H1 (cell line): ENCODE measurements at regions not wholly inside any gene's neighbourhood (a gene's known extent, or its start where the extent isn't known, plus 50 kb on each side); places are given as distances from the start of the nearest gene placed in this dataset.

Experiments
- CTCF ChIA-PET: fragments of 300-600 bp; sonication (Branson Sonifier 250); formaldehyde crosslinking; loops from one replicate; lab custom pipeline; 2021; ENCODE audit not compliant: partially characterized antibody; lab: Charles Lee
- POLR2A ChIA-PET: fragments of 300-600 bp; sonication (Branson Sonifier 250); formaldehyde crosslinking; loops from one replicate; lab custom pipeline; 2021; ENCODE audit warnings: inconsistent platforms; ENCODE audit not compliant: partially characterized antibody; lab: Charles Lee
- DNase-seq, 2 experiments: peaks; one replicate each; pipeline versions ENCODE4 v3.0.0 to v3.0.0-alpha.2; 2010 to 2022; ENCODE audit warnings: low spot score in 2 of 2, low read depth in 1 of 2, mixed read lengths in 1 of 2
- FAIRE-seq: peaks from 2 replicates; lab custom pipeline; 2011; peaks lifted over from hg19 to GRCh38; lab: Jason Lieb, UNC
- H2AFZ ChIP-seq: 2 replicates; pipeline ENCODE4 v1.8.1; 2012; ENCODE audit warnings: low read length, inconsistent platforms
- H2AK5ac ChIP-seq: 2 replicates; pipeline ENCODE4 v1.6.1; 2013; ENCODE audit warnings: low read depth, low read length
- H2BK120ac ChIP-seq: replicated peaks from 2 replicates; pipeline ENCODE3; 2013; ENCODE audit warnings: low read depth, low read length, inconsistent platforms
- H2BK12ac ChIP-seq: 2 replicates; pipeline ENCODE4 v1.6.1; 2013; ENCODE audit warnings: low read depth, low read length
- H2BK15ac ChIP-seq: 2 replicates; pipeline ENCODE4 v1.6.1; 2013; ENCODE audit warnings: low read length
- H2BK20ac ChIP-seq: 2 replicates; pipeline ENCODE4 v1.6.1; 2013; ENCODE audit warnings: low read length
- H2BK5ac ChIP-seq: 2 replicates; pipeline ENCODE4 v1.6.1; 2013; ENCODE audit warnings: low read depth, low read length
- H3K14ac ChIP-seq: 2 replicates; pipeline ENCODE4 v1.6.1; 2013; ENCODE audit warnings: inconsistent platforms; ENCODE audit not compliant: insufficient read length
- H3K18ac ChIP-seq: 2 replicates; pipeline ENCODE4 v1.6.1; 2013; ENCODE audit warnings: low read length; ENCODE audit errors: extremely low read depth
- H3K23ac ChIP-seq: 2 replicates; pipeline ENCODE4 v1.6.1; 2013; ENCODE audit warnings: inconsistent platforms; ENCODE audit not compliant: insufficient read length
- H3K23me2 ChIP-seq: 2 replicates; pipeline ENCODE4 v1.6.1; 2013; ENCODE audit warnings: low read depth, low read length
- H3K27ac ChIP-seq: 2 replicates; pipeline ENCODE4 v1.6.1; 2011; ENCODE audit warnings: low read depth, low read length, inconsistent platforms
- H3K27me3 ChIP-seq, 4 experiments: replicated peaks in 1 of 4; 1 replicate in 1 of 4; 2 replicates in 3 of 4; pipeline versions ENCODE4 v1.6.1 to v1.8.1; 2011 to 2013; ENCODE audit warnings: low read length in 3 of 4, mild to moderate bottlenecking in 3 of 4, inconsistent platforms in 2 of 4, mixed read lengths in 2 of 4, moderate library complexity in 1 of 4; ENCODE audit not compliant: control insufficient read depth in 3 of 4, insufficient read depth in 3 of 4; ENCODE audit errors: extremely low read depth in 1 of 4
- H3K36me3 ChIP-seq, 4 experiments: 2 replicates each; pipeline versions ENCODE4 v1.6.1 to v1.8.1; 2011 to 2013; ENCODE audit warnings: mild to moderate bottlenecking in 4 of 4, low read length in 3 of 4, moderate library complexity in 2 of 4, control low read depth in 1 of 4, inconsistent platforms in 1 of 4; ENCODE audit not compliant: insufficient read depth in 4 of 4, control insufficient read depth in 2 of 4
- H3K4ac ChIP-seq: replicated peaks from 2 replicates; pipeline ENCODE3; 2013; ENCODE audit warnings: low read length, low read depth, mixed read lengths, inconsistent platforms; ENCODE audit not compliant: insufficient read length
- H3K4me1 ChIP-seq, 4 experiments: replicated peaks in 1 of 4; 1 replicate in 1 of 4; 2 replicates in 3 of 4; pipeline versions ENCODE4 v1.6.1 to v1.8.1; 2011 to 2013; ENCODE audit warnings: low read length in 3 of 4, inconsistent platforms in 2 of 4, mixed read lengths in 1 of 4; ENCODE audit not compliant: insufficient read depth in 4 of 4, control insufficient read depth in 3 of 4
- H3K4me2 ChIP-seq, 2 experiments: 2 replicates each; pipeline versions ENCODE4 v1.6.1 to v1.8.1; 2011 to 2013; ENCODE audit warnings: low read depth in 2 of 2, low read length in 2 of 2, control low read depth in 1 of 2, inconsistent platforms in 1 of 2, mild to moderate bottlenecking in 1 of 2; ENCODE audit not compliant: insufficient read depth in 1 of 2
- H3K4me3 ChIP-seq, 4 experiments: fragments of 200-600, 300-600 bp in 1 of 4; sonication (generic), shearing (Covaris generic), sonication (Bioruptor Twin) in 1 of 4; 2 replicates each; pipeline versions ENCODE4 v1.5.1 to v1.8.1; 2011 to 2016; ENCODE audit warnings: low read length in 4 of 4, low read depth in 3 of 4, control low read depth in 2 of 4, inconsistent platforms in 2 of 4, mild to moderate bottlenecking in 2 of 4, mixed read lengths in 1 of 4, moderate library complexity in 1 of 4; ENCODE audit not compliant: insufficient read depth in 2 of 4; ENCODE audit errors: extremely low read depth in 1 of 4
- H3K56ac ChIP-seq: replicated peaks from 2 replicates; pipeline ENCODE3; 2013; ENCODE audit warnings: low read depth, mild to moderate bottlenecking, mixed read lengths, low read length, inconsistent platforms; ENCODE audit not compliant: insufficient read length
- H3K79me1 ChIP-seq: 2 replicates; pipeline ENCODE4 v1.6.1; 2013; ENCODE audit warnings: low read depth, low read length, control low read depth
- H3K79me2 ChIP-seq, 2 experiments: 2 replicates each; pipeline versions ENCODE4 v1.6.1 to v1.8.1; 2012 to 2013; ENCODE audit warnings: low read length in 2 of 2, mild to moderate bottlenecking in 2 of 2, inconsistent platforms in 1 of 2; ENCODE audit not compliant: insufficient read depth in 2 of 2, control insufficient read depth in 1 of 2
- H3K9ac ChIP-seq, 4 experiments: replicated peaks in 1 of 4; 1 replicate in 1 of 4; 2 replicates in 3 of 4; pipeline versions ENCODE4 v1.6.1 to v1.8.1; 2011 to 2013; ENCODE audit warnings: low read depth in 3 of 4, low read length in 3 of 4, control low read depth in 2 of 4, mild to moderate bottlenecking in 2 of 4, moderate library complexity in 2 of 4, inconsistent platforms in 1 of 4; ENCODE audit errors: extremely low read depth in 1 of 4
- H3K9me3 ChIP-seq, 2 experiments: 2 replicates each; pipeline versions ENCODE4 v1.6.1 to v1.8.1; 2012 to 2013; ENCODE audit warnings: mild to moderate bottlenecking in 2 of 2, moderate library complexity in 2 of 2, control low read depth in 1 of 2, inconsistent platforms in 1 of 2, low read depth in 1 of 2, low read length in 1 of 2, mixed read lengths in 1 of 2; ENCODE audit not compliant: insufficient read depth in 2 of 2
- H4K20me1 ChIP-seq, 2 experiments: replicated peaks in 1 of 2; 2 replicates each; pipeline versions ENCODE3 to v1.8.1; 2011 to 2013; ENCODE audit warnings: inconsistent platforms in 2 of 2, low read length in 2 of 2, mild to moderate bottlenecking in 1 of 2; ENCODE audit not compliant: insufficient read depth in 2 of 2, control insufficient read depth in 1 of 2
- H4K5ac ChIP-seq: 2 replicates; pipeline ENCODE4 v1.6.1; 2013; ENCODE audit warnings: low read length, low read depth, mixed read lengths, inconsistent platforms; ENCODE audit not compliant: insufficient read length
- H4K8ac ChIP-seq: 2 replicates; pipeline ENCODE4 v1.8.0; 2013; ENCODE audit warnings: mild to moderate bottlenecking, moderate library complexity, low read length, inconsistent platforms; ENCODE audit not compliant: insufficient read depth; ENCODE audit errors: extremely low read depth
- H4K91ac ChIP-seq: replicated peaks from 2 replicates; pipeline ENCODE3; 2013; ENCODE audit warnings: low read length, mixed read lengths, inconsistent platforms; ENCODE audit not compliant: insufficient read length
- ASH2L ChIP-seq: fragments of 200-600, 300-600 bp; sonication (generic); IDR thresholded peaks from one replicate; pipeline ENCODE4 v1.7.1; 2017; ENCODE audit warnings: low read length
- CBX8 ChIP-seq: fragments of 300-800, 300-1000 bp; sonication (generic); IDR thresholded peaks from 2 replicates; pipeline ENCODE4 v1.7.1; 2016; ENCODE audit warnings: low read depth, low read length, borderline replicate concordance
- JUN ChIP-seq: IDR thresholded peaks from 2 replicates; pipeline ENCODE4 v1.6.1; 2011; ENCODE audit warnings: low read depth, mild to moderate bottlenecking, improper control_type of control experiment, low read length
- KDM1A ChIP-seq: fragments of 200-600, 300-600 bp; sonication (generic); IDR thresholded peaks from 2 replicates; pipeline ENCODE4 v1.7.1; 2016; ENCODE audit warnings: mild to moderate bottlenecking, low read length, borderline replicate concordance
- KDM4A ChIP-seq: IDR thresholded peaks from one replicate; pipeline ENCODE4 v1.7.1; 2012; ENCODE audit warnings: low read depth, mild to moderate bottlenecking, moderate library complexity, low read length, inconsistent platforms; ENCODE audit not compliant: severe bottlenecking
- NANOG ChIP-seq: IDR thresholded peaks from 2 replicates; pipeline ENCODE4 v1.6.1; 2011; ENCODE audit warnings: low read length, low read depth, mild to moderate bottlenecking, inconsistent platforms; ENCODE audit not compliant: insufficient read depth, poor library complexity, severe bottlenecking
- NRF1 ChIP-seq: IDR thresholded peaks from 2 replicates; pipeline ENCODE4 v1.6.1; 2011; ENCODE audit warnings: mild to moderate bottlenecking, low read depth, low read length, improper control_type of control experiment
- RAD21 ChIP-seq, 2 experiments: IDR thresholded peaks in 1 of 2; conservative IDR thresholded peaks in 1 of 2; 2 replicates each; pipeline ENCODE4 v1.6.1; 2011; ENCODE audit warnings: low read depth in 2 of 2, low read length in 2 of 2, improper control_type of control experiment in 1 of 2, inconsistent platforms in 1 of 2, mild to moderate bottlenecking in 1 of 2, moderate library complexity in 1 of 2
- RXRA ChIP-seq: IDR thresholded peaks from 2 replicates; pipeline ENCODE4 v1.6.1; 2011; ENCODE audit warnings: low read depth, mild to moderate bottlenecking, low read length, moderate library complexity; ENCODE audit not compliant: insufficient read depth
- TAF1 ChIP-seq: IDR thresholded peaks from 2 replicates; pipeline ENCODE4 v1.6.1; 2011; ENCODE audit warnings: mild to moderate bottlenecking, low read depth, low read length
- TAF7 ChIP-seq: optimal IDR thresholded peaks from 2 replicates; pipeline ENCODE3; 2011; ENCODE audit warnings: low read depth, mild to moderate bottlenecking, inconsistent platforms, low read length, moderate library complexity, borderline replicate concordance
- ZNF274 ChIP-seq: IDR thresholded peaks from 2 replicates; pipeline ENCODE4 v1.7.0; 2012; ENCODE audit warnings: low read length, borderline replicate concordance; ENCODE audit errors: extremely low read depth
- WGBS, 2 experiments: shearing (Covaris generic) in 1 of 2; methylation state at CpG; one replicate each; pipeline versions ENCODE4 v1.1.6 to v1.1.7; 2013 to 2015; ENCODE audit warnings: low lambda C conversion rate in 2 of 2, mixed read lengths in 2 of 2, inconsistent platforms in 1 of 2, low coverage in 1 of 2, missing lambda C conversion rate in 1 of 2; ENCODE audit not compliant: insufficient replicate concordance in 2 of 2, insufficient coverage in 1 of 2, insufficient read length in 1 of 2; ENCODE audit errors: extremely low coverage in 1 of 2, missing lambda C conversion rate in 1 of 2; 5-methylcytosine and 5-hydroxymethylcytosine counted together

GRCh38 chr20:62534526-62535221 is 58.9 kb upstream of the GATA5 start:
- TF ChIP-seq CBX8: no peak
- no peak for TF ChIP-seq KDM4A
- TF ChIP-seq RAD21 (IDR thresholded peaks at IDR 0.05 in 1 of 2, conservative IDR thresholded peaks at IDR 0.05 in 1 of 2; ENCODE audit: low read depth in 2 of 2, low read length in 2 of 2): no peak
- TF ChIP-seq TAF1: no peak
- TF ChIP-seq NRF1: no peak
- TF ChIP-seq KDM1A: no peak
- TF ChIP-seq ASH2L: no peak
- TF ChIP-seq TAF7: no peak
- no peak for TF ChIP-seq JUN
- TF ChIP-seq NANOG: no peak
- TF ChIP-seq ZNF274: no peak
- no peak for TF ChIP-seq RXRA
- DNase-seq: no peak
- no peak overlapping the region for H3K18ac ChIP-seq
- no peak overlapping the region for H3K4me2 ChIP-seq
- no peak overlapping the region for H2BK15ac ChIP-seq
- no peak for FAIRE-seq
- no peak overlapping the region for H2AK5ac ChIP-seq
- WGBS, 2 experiments: 91% methylated on average over 26 of the region's 29 CpGs; no CpG with 5 or more reads in 1 of the 2 experiments
- H3K4me1 ChIP-seq: no peaks in the 10 kb centered on the region
- H3K36me3 ChIP-seq: no peaks in the 10 kb centered on the region
- no peak overlapping the region for H2AFZ ChIP-seq
- no peaks in the 10 kb centered on the region for H3K79me2 ChIP-seq
- no peak overlapping the region for H3K4ac ChIP-seq
- H2BK120ac ChIP-seq: no peak overlapping the region
- H3K56ac ChIP-seq: no peak overlapping the region
- no peaks in the 10 kb centered on the region for H3K9me3 ChIP-seq
- peak overlapping the region; percentile 68; the same call in 1 of the 2 replicates for H4K8ac ChIP-seq
- ChIA-PET CTCF (interaction anchor here (0.9 to 1.9 kb wide), 6 partner anchors 9 to 82 kb away, joined by 3 to 7 read pairs (median 5); no protein-coding TSS in a partner anchor), POLR2A (no interaction called here)
- H2BK12ac ChIP-seq: no peak overlapping the region
- H4K91ac ChIP-seq: no peak overlapping the region
- no peak overlapping the region for H3K4me3 ChIP-seq
- no peak overlapping the region for H3K9ac ChIP-seq
- H4K5ac ChIP-seq: no peak overlapping the region
- H4K20me1 ChIP-seq: no peaks in the 10 kb centered on the region
- no peaks in the 10 kb centered on the region; a peak in 1 of 7 replicates for H3K27me3 ChIP-seq
- H2BK5ac ChIP-seq: no peak overlapping the region
- H3K27ac ChIP-seq: no peak overlapping the region
- no peak overlapping the region for H3K23ac ChIP-seq
- no peaks in the 10 kb centered on the region for H3K79me1 ChIP-seq
- H3K14ac ChIP-seq: no peak overlapping the region
- no peaks in the 10 kb centered on the region for H3K23me2 ChIP-seq
- no peak overlapping the region for H2BK20ac ChIP-seq
